ENCODE measurements at regions not wholly inside any gene's neighbourhood (a gene's known extent, or its start where the extent isn't known, plus 50 kb on each side); places are given as distances from the start of the nearest gene placed in this dataset.

DNA sequence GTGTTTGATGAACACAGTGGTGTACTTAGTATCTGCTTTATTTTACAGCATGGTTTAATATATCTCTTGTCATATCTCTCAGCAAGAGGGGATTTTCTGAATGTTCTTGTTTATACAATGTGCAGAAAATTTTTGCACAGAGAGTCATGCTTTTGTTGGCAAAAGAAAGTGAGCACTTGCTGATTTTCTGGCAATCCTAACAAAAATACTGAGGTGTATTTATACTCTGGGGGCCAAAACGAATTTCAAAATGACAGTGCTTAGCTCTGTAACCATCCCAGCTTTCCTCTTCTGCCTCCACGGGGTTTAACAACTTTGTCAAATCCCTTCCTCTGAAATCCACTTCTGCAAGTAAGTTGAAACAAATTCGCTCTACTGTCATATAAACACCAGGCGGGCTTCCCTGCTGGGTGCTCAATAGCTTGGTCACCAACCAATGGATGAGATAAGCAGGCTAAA is 169.2 kb downstream of the NOC3L start:
- no TSS peak for BruUV-seq (replicated peaks)
- Histone ChIP-seq H3K27me3 (replicated peaks; ENCODE audit: insufficient read depth, low read depth, low read length, poor library complexity) (no peaks in the 10 kb centered on the region), H3K27ac (ENCODE audit: low read depth, low read length, poor library complexity, severe bottlenecking) (no peak overlapping the region), H3K36me3 (ENCODE audit: insufficient read depth, low read length, poor library complexity, severe bottlenecking) (no peaks in the 10 kb centered on the region), H3K4me3 (ENCODE audit: low read depth, low read length, poor library complexity, severe bottlenecking) (no peak overlapping the region), H3K9me3 (ENCODE audit: low read depth, low read length, poor library complexity, severe bottlenecking) (no peaks in the 10 kb centered on the region), H3K4me1 (ENCODE audit: insufficient read depth, low read length, poor library complexity, severe bottlenecking) (peaks cover 3% of the 10 kb centered on the region)
- TF ChIP-seq, protein P1, sequence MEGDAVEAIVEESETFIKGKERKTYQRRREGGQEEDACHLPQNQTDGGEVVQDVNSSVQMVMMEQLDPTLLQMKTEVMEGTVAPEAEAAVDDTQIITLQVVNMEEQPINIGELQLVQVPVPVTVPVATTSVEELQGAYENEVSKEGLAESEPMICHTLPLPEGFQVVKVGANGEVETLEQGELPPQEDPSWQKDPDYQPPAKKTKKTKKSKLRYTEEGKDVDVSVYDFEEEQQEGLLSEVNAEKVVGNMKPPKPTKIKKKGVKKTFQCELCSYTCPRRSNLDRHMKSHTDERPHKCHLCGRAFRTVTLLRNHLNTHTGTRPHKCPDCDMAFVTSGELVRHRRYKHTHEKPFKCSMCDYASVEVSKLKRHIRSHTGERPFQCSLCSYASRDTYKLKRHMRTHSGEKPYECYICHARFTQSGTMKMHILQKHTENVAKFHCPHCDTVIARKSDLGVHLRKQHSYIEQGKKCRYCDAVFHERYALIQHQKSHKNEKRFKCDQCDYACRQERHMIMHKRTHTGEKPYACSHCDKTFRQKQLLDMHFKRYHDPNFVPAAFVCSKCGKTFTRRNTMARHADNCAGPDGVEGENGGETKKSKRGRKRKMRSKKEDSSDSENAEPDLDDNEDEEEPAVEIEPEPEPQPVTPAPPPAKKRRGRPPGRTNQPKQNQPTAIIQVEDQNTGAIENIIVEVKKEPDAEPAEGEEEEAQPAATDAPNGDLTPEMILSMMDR (conservative IDR thresholded peaks at IDR 0.05; ENCODE audit: low read depth, low read length): no peak
- TF ChIP-seq EZH2 (IDR thresholded peaks at IDR 0.05; ENCODE audit: borderline replicate concordance, low read depth, low read length, poor library complexity, severe bottlenecking): no peak
- POLR2A ChIA-PET (ENCODE audit: low non-redundant PET): no interaction called here
- intact Hi-C loops (cut with micrococcal nuclease; ENCODE audit: unreplicated experiment): no loop called here
- CTCF ChIA-PET: no interaction called here
- peak; percentile 43 for DNase-seq (ENCODE audit: low spot score)

DNA sequence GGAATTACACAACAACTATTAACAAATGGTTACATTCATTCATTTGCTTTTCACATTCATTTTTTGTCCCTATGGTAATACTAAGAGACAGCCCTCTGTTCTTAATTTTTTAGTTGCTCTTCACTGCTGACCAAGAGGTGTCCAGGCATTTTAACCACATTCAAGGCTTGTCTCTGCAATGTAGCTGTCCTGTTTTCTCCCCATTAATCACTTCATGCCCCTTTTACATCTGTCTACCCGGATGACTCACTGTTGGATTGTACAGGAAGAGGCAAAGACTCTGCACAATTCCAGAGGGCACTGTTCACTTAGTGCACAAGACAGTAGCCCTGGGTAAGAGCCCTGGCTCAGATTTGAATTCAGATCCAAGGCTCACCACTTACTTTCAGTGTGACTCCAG is 168.5 kb downstream of the NOC3L start:
- H3K9me3 ChIP-seq (ENCODE audit: low read depth, low read length, poor library complexity, severe bottlenecking): no peaks in the 10 kb centered on the region
- H3K27ac ChIP-seq (ENCODE audit: low read depth, low read length, poor library complexity, severe bottlenecking): no peak overlapping the region
- peak; percentile 22 for DNase-seq (ENCODE audit: low spot score)
- intact Hi-C loops (cut with micrococcal nuclease; ENCODE audit: unreplicated experiment): no loop called here
- no peaks in the 10 kb centered on the region for H3K27me3 ChIP-seq (replicated peaks; ENCODE audit: insufficient read depth, low read depth, low read length, poor library complexity)
- ChIA-PET POLR2A (ENCODE audit: low non-redundant PET) (no interaction called here), CTCF (no interaction called here)
- peaks cover 3% of the 10 kb centered on the region for H3K4me1 ChIP-seq (ENCODE audit: insufficient read depth, low read length, poor library complexity, severe bottlenecking)
- no TSS peak for BruUV-seq (replicated peaks)
- TF ChIP-seq EZH2 (IDR thresholded peaks at IDR 0.05; ENCODE audit: borderline replicate concordance, low read depth, low read length, poor library complexity, severe bottlenecking): no peak
- no peaks in the 10 kb centered on the region for H3K36me3 ChIP-seq (ENCODE audit: insufficient read depth, low read length, poor library complexity, severe bottlenecking)
- H3K4me3 ChIP-seq (ENCODE audit: low read depth, low read length, poor library complexity, severe bottlenecking): no peak overlapping the region

DNA sequence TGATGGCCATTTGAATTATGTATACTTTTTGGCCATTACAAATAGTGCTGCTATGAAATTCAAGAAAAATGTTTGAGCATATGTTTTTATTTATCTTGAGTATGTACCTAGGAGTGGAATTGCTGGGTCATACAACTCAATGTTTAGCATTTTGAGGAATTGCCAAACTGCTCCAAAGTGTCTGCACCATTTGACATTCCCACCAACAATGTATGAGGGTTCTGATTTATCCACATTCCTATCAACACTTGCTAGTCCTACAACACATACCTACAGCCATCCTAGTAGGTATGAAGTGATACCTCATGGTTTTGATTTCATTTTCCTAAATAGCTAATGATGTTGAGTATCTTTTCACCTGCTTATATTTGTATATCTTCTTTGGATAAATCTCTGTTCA is 165.5 kb downstream of the NOC3L start:
- Histone ChIP-seq H3K27ac (ENCODE audit: low read depth, low read length, poor library complexity, severe bottlenecking) (no peak overlapping the region), H3K36me3 (ENCODE audit: insufficient read depth, low read length, poor library complexity, severe bottlenecking) (no peaks in the 10 kb centered on the region), H3K4me1 (ENCODE audit: insufficient read depth, low read length, poor library complexity, severe bottlenecking) (peaks cover 3% of the 10 kb centered on the region), H3K9me3 (ENCODE audit: low read depth, low read length, poor library complexity, severe bottlenecking) (no peaks in the 10 kb centered on the region), H3K27me3 (replicated peaks; ENCODE audit: insufficient read depth, low read depth, low read length, poor library complexity) (no peaks in the 10 kb centered on the region), H3K4me3 (ENCODE audit: low read depth, low read length, poor library complexity, severe bottlenecking) (no peak overlapping the region)
- POLR2A ChIA-PET (ENCODE audit: low non-redundant PET): no interaction called here
- TF ChIP-seq, protein P1 (conservative IDR thresholded peaks at IDR 0.05; ENCODE audit: low read depth, low read length): no peak
- TF ChIP-seq EZH2 (IDR thresholded peaks at IDR 0.05; ENCODE audit: borderline replicate concordance, low read depth, low read length, poor library complexity, severe bottlenecking): no peak
- no peak for DNase-seq (ENCODE audit: low spot score)
- BruUV-seq (replicated peaks): no TSS peak
- CTCF ChIA-PET: no interaction called here
- intact Hi-C loops (cut with micrococcal nuclease; ENCODE audit: unreplicated experiment): no loop called here

DNA sequence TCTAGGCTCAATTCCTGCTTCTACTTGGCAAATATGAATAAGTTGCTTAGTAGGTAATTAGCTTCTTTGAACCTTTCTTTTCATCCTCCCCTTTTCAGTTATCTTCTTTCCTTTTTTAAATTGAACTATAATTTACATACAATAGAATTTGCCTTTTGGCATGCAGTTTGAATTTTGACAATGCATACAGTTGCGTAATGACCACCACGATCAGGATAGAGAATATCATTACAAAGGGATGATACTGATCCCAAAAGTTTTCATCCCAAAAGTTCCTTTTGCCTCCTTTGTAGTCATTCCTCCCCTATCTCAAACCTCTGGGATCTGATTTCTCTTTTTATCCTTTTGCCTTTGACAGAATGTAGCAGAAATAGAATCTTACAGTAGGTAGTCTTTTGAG is 164.4 kb downstream of the NOC3L start:
- intact Hi-C loops (cut with micrococcal nuclease; ENCODE audit: unreplicated experiment): no loop called here
- no peak for DNase-seq (ENCODE audit: low spot score)
- TF ChIP-seq EZH2 (IDR thresholded peaks at IDR 0.05; ENCODE audit: borderline replicate concordance, low read depth, low read length, poor library complexity, severe bottlenecking): no peak
- TF ChIP-seq, protein P1 (conservative IDR thresholded peaks at IDR 0.05; ENCODE audit: low read depth, low read length): no peak
- Histone ChIP-seq H3K36me3 (ENCODE audit: insufficient read depth, low read length, poor library complexity, severe bottlenecking) (no peaks in the 10 kb centered on the region), H3K9me3 (ENCODE audit: low read depth, low read length, poor library complexity, severe bottlenecking) (no peaks in the 10 kb centered on the region), H3K27ac (ENCODE audit: low read depth, low read length, poor library complexity, severe bottlenecking) (no peak overlapping the region), H3K4me3 (ENCODE audit: low read depth, low read length, poor library complexity, severe bottlenecking) (no peak overlapping the region), H3K27me3 (replicated peaks; ENCODE audit: insufficient read depth, low read depth, low read length, poor library complexity) (no peaks in the 10 kb centered on the region), H3K4me1 (ENCODE audit: insufficient read depth, low read length, poor library complexity, severe bottlenecking) (peaks cover 3% of the 10 kb centered on the region)
- POLR2A ChIA-PET (ENCODE audit: low non-redundant PET): interaction anchor here (0.7 kb wide), 1 partner anchor 494 kb away, joined by 9 read pairs; no protein-coding TSS in a partner anchor
- CTCF ChIA-PET: no interaction called here
- BruUV-seq (replicated peaks): no TSS peak
